H9 (cell line): ENCODE measurements at regions not wholly inside any gene's neighbourhood (a gene's known extent, or its start where the extent isn't known, plus 50 kb on each side); places are given as distances from the start of the nearest gene placed in this dataset.

Experiments
- DNase-seq: peaks from one replicate; pipeline ENCODE4 v3.0.0-alpha.2; 2017
- H2AFZ ChIP-seq: one replicate; pipeline ENCODE4 v1.6.1; 2013; ENCODE audit warnings: mild to moderate bottlenecking, low read length, control low read depth, moderate library complexity
- H2AK5ac ChIP-seq: 2 replicates; pipeline ENCODE4 v1.6.1; 2013; ENCODE audit warnings: low read length, control low read depth, mixed read lengths; ENCODE audit not compliant: insufficient read length
- H2BK120ac ChIP-seq: one replicate; pipeline ENCODE4 v1.6.1; 2013; ENCODE audit warnings: low read depth, mild to moderate bottlenecking, low read length, control low read depth, inconsistent platforms; ENCODE audit not compliant: poor library complexity, severe bottlenecking
- H2BK12ac ChIP-seq: 2 replicates; pipeline ENCODE4 v1.6.1; 2013; ENCODE audit warnings: low read length, control low read depth, mixed read lengths, low read depth; ENCODE audit not compliant: insufficient read length
- H2BK15ac ChIP-seq: 2 replicates; pipeline ENCODE4 v1.6.1; 2013; ENCODE audit warnings: low read depth, low read length, control low read depth
- H2BK20ac ChIP-seq: one replicate; pipeline ENCODE4 v1.6.1; 2013; ENCODE audit warnings: low read depth, mild to moderate bottlenecking, low read length, control low read depth, inconsistent platforms; ENCODE audit not compliant: poor library complexity, severe bottlenecking
- H2BK5ac ChIP-seq: 2 replicates; pipeline ENCODE4 v1.6.1; 2013; ENCODE audit warnings: low read length, control low read depth, mixed read lengths; ENCODE audit not compliant: insufficient read length
- H3K14ac ChIP-seq: 2 replicates; pipeline ENCODE4 v1.6.1; 2013; ENCODE audit warnings: low read length, control low read depth; ENCODE audit not compliant: insufficient read depth
- H3K18ac ChIP-seq: 2 replicates; pipeline ENCODE4 v1.6.1; 2013; ENCODE audit warnings: low read depth, mild to moderate bottlenecking, mixed read lengths, low read length, control low read depth; ENCODE audit not compliant: insufficient read length
- H3K23ac ChIP-seq: 2 replicates; pipeline ENCODE4 v1.6.1; 2013; ENCODE audit warnings: low read length, control low read depth, mixed read lengths, low read depth; ENCODE audit not compliant: insufficient read length
- H3K23me2 ChIP-seq: 2 replicates; pipeline ENCODE4 v1.6.1; 2013; ENCODE audit warnings: low read depth, mild to moderate bottlenecking, mixed read lengths, low read length, control low read depth; ENCODE audit not compliant: insufficient read length, poor library complexity, severe bottlenecking
- H3K27ac ChIP-seq: 2 replicates; pipeline ENCODE4 v1.5.1; 2013; ENCODE audit warnings: low read length, control low read depth, mixed read lengths, low read depth; ENCODE audit not compliant: insufficient read length
- H3K27me3 ChIP-seq: 2 replicates; pipeline ENCODE4 v1.6.1; 2013; ENCODE audit warnings: low read length, control low read depth, inconsistent platforms; ENCODE audit not compliant: insufficient read depth
- H3K4ac ChIP-seq: 2 replicates; pipeline ENCODE4 v1.6.1; 2013; ENCODE audit warnings: low read depth, mild to moderate bottlenecking, control low read depth, inconsistent platforms, low read length, moderate library complexity
- H3K4me1 ChIP-seq: 2 replicates; pipeline ENCODE4 v1.6.1; 2013; ENCODE audit warnings: low read length, control low read depth, inconsistent platforms; ENCODE audit not compliant: insufficient read depth
- H3K4me2 ChIP-seq: 2 replicates; pipeline ENCODE4 v1.6.1; 2013; ENCODE audit warnings: low read length, control low read depth, mixed read lengths; ENCODE audit not compliant: insufficient read length, insufficient read depth
- H3K56ac ChIP-seq: 2 replicates; pipeline ENCODE4 v1.6.1; 2013; ENCODE audit warnings: low read depth, mild to moderate bottlenecking, mixed read lengths, low read length, control low read depth; ENCODE audit not compliant: insufficient read length
- H3K79me1 ChIP-seq: 2 replicates; pipeline ENCODE4 v1.6.1; 2013; ENCODE audit warnings: low read depth, mild to moderate bottlenecking, moderate library complexity, low read length, control low read depth, inconsistent platforms; ENCODE audit not compliant: insufficient read depth, poor library complexity, severe bottlenecking
- H3K79me2 ChIP-seq: 2 replicates; pipeline ENCODE4 v1.6.1; 2013; ENCODE audit warnings: low read length, control low read depth, inconsistent platforms; ENCODE audit not compliant: insufficient read depth
- H3K9ac ChIP-seq: 2 replicates; pipeline ENCODE4 v1.6.1; 2013; ENCODE audit warnings: low read length, control low read depth, mixed read lengths; ENCODE audit not compliant: insufficient read length; ENCODE audit errors: extremely low read depth
- H3K9me3 ChIP-seq: one replicate; pipeline ENCODE4 v1.6.1; 2013; ENCODE audit warnings: low read depth, low read length, inconsistent platforms; ENCODE audit not compliant: control insufficient read depth
- H3T11ph ChIP-seq: one replicate; pipeline ENCODE4 v1.6.1; 2013; ENCODE audit warnings: mild to moderate bottlenecking, low read length, control low read depth, inconsistent platforms
- H4K20me1 ChIP-seq: one replicate; pipeline ENCODE4 v1.6.1; 2013; ENCODE audit not compliant: control insufficient read depth, insufficient read length, insufficient read depth
- H4K5ac ChIP-seq: 2 replicates; pipeline ENCODE4 v1.6.1; 2013; ENCODE audit warnings: low read depth, mild to moderate bottlenecking, mixed read lengths, low read length, control low read depth; ENCODE audit not compliant: insufficient read length
- H4K8ac ChIP-seq: replicated peaks from 2 replicates; pipeline ENCODE4 v1.6.1; 2013; ENCODE audit warnings: low read length, control low read depth, mixed read lengths, low read depth; ENCODE audit not compliant: insufficient read length
- H4K91ac ChIP-seq: 2 replicates; pipeline ENCODE4 v1.6.1; 2013; ENCODE audit warnings: low read depth, mild to moderate bottlenecking, moderate library complexity, mixed read lengths, low read length, control low read depth; ENCODE audit not compliant: insufficient read length
- H3K27ac Mint-ChIP-seq, 3 experiments: 2 replicates in 2 of 3; 3 replicates in 1 of 3; pipeline ENCODE4 v1.8.0; 2020 to 2021; ENCODE audit warnings: mixed read lengths in 3 of 3, mild to moderate bottlenecking in 1 of 3, moderate library complexity in 1 of 3
- H3K27me3 Mint-ChIP-seq: 2 replicates; pipeline ENCODE4 v1.8.0; 2021; ENCODE audit warnings: low read depth, mild to moderate bottlenecking, moderate library complexity, mixed read lengths
- H3K36me3 Mint-ChIP-seq, 3 experiments: 2 replicates in 2 of 3; 3 replicates in 1 of 3; pipeline ENCODE4 v1.8.0; 2020 to 2021; ENCODE audit warnings: low read depth in 3 of 3, mixed read lengths in 3 of 3; ENCODE audit not compliant: insufficient read depth in 1 of 3
- H3K4me1 Mint-ChIP-seq, 2 experiments: 2 replicates each; pipeline ENCODE4 v1.8.0; 2020; ENCODE audit warnings: mixed read lengths in 2 of 2
- H3K4me3 Mint-ChIP-seq, 2 experiments: 2 replicates in 1 of 2; 3 replicates in 1 of 2; pipeline ENCODE4 v1.8.0; 2020 to 2021; ENCODE audit warnings: mild to moderate bottlenecking in 2 of 2, mixed read lengths in 2 of 2, moderate library complexity in 1 of 2
- H3K9me3 Mint-ChIP-seq, 2 experiments: 2 replicates in 1 of 2; 3 replicates in 1 of 2; pipeline ENCODE4 v1.8.0; 2020; ENCODE audit warnings: mild to moderate bottlenecking in 2 of 2, mixed read lengths in 2 of 2, moderate library complexity in 1 of 2
- CTCF ChIP-seq: fragments of 200-600 bp; sonication (generic); conservative IDR thresholded peaks from 3 replicates; pipeline ENCODE4 v1.8.0; 2021; ENCODE audit warnings: antibody characterized with exemption, mild to moderate bottlenecking
- WGBS: extraction: QIAGEN DNeasy Blood & Tissue Kit; methylation state at CpG from one replicate; pipeline ENCODE4 v1.1.7; 2013; ENCODE audit warnings: missing lambda C conversion rate, low lambda C conversion rate, mixed read lengths; ENCODE audit not compliant: insufficient read length; ENCODE audit errors: extremely low coverage; 5-methylcytosine and 5-hydroxymethylcytosine counted together

DNA sequence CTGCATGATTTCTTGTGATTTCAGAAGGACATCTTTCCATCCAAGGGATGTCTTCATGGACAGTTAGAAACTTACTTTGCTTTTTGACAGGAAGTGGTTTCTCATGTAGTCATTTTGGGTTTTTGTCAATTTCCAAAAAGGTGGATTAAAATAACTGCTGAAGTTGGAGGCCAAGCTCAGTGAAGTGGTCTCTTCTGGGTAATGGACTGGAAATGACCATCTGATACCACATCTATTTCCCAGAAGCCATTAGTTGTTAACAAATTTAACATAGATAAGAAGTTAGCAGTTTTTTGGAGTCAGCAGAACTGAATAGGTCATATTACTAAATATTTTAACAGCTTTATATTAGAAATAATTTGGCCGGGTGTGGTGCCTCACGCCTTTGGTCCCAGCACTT lies 86.2 kb upstream of the MYO10 start:
- no peaks in the 10 kb centered on the region for H4K20me1 ChIP-seq
- Mint-ChIP-seq H3K4me3 (no peak overlapping the region), H3K27me3 (no peaks in the 10 kb centered on the region), H3K27ac (no peak overlapping the region), H3K9me3 (no peaks in the 10 kb centered on the region), H3K36me3 (no peaks in the 10 kb centered on the region), H3K4me1 (peaks cover 0 to 2% of the 10 kb centered on the region in 2 experiments; a peak in 1 of 4 replicates)
- no peak overlapping the region for H2BK12ac ChIP-seq
- no peak for TF ChIP-seq CTCF
- H3K4me2 ChIP-seq: no peak overlapping the region
- no peak overlapping the region for H3K4ac ChIP-seq
- no peaks in the 10 kb centered on the region for H3K9me3 ChIP-seq
- H3K4me1 ChIP-seq: no peaks in the 10 kb centered on the region
- DNase-seq: no peak
- no peak overlapping the region for H2BK120ac ChIP-seq
- no CpG with 5 or more reads among the region's 2 CpGs for WGBS
- no peak overlapping the region for H4K91ac ChIP-seq
- no peaks in the 10 kb centered on the region for H3K79me2 ChIP-seq
- no peaks in the 10 kb centered on the region for H3K27me3 ChIP-seq
- H3K23me2 ChIP-seq: no peaks in the 10 kb centered on the region
- no peak overlapping the region for H3K56ac ChIP-seq
- no peaks in the 10 kb centered on the region for H3K79me1 ChIP-seq
- no peak overlapping the region for H2AFZ ChIP-seq
- H3K9ac ChIP-seq: no peak overlapping the region
- H2AK5ac ChIP-seq: no peak overlapping the region
- H3K27ac ChIP-seq: no peak overlapping the region
- H4K8ac ChIP-seq: no peak overlapping the region
- no peak overlapping the region for H2BK20ac ChIP-seq
- no peak overlapping the region for H3K23ac ChIP-seq
- H2BK5ac ChIP-seq: no peak overlapping the region
- no peak overlapping the region for H3K14ac ChIP-seq
- no peak overlapping the region for H3K18ac ChIP-seq
- H4K5ac ChIP-seq: no peak overlapping the region
- H2BK15ac ChIP-seq: no peak overlapping the region
- H3T11ph ChIP-seq: no peak overlapping the region
